GM21737 (cell line): ENCODE measurements at regions not wholly inside any gene's neighbourhood (a gene's known extent, or its start where the extent isn't known, plus 50 kb on each side); places are given as distances from the start of the nearest gene placed in this dataset.

Experiments
- ATAC-seq: cut with Tn5 transposase; IDR thresholded peaks from one replicate; pipeline ENCODE4 v1.9.1; 2021; ENCODE audit warnings: mild to moderate bottlenecking, moderate library complexity; ENCODE audit not compliant: unreplicated experiment

DNA sequence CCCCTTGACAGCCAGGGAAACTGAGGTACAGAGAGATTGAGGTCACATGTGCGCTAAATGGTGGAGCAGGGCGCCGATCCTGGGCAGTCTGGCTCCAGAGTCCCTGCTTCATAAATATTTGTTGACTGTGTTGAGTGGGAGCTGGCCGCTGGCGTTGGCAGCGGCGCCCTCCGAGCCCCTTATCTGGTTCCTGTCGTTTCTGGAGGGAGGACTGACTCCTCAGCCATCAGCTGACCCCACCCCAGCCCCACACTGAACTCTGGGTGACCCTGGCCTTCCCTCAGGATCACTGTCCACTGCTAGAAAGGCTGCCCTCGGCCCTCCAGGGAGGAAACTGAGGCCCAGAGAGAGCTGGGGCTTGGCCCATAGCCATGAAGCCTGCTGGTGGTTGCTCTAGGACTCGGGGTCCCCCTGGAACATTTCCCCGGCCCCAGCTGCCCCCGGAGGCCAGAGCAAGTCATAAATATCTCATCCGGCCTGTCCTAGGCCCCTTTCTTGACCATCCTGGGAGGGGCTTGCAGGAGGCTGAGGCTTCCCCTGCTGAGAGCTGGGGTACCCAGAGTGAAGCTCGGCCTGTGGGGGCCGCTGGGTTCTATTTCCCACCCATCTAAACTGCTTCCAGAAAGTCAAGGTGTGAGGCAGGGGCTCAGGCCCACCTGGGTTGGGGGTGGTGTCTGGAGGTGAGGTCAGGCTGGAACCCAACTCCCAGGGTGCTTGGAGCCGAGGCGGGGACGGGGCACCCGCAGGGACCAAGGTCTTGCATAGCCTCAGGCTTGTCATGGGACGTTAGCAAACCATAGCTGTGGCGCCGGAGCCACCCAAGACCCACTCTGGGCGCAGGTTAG is 51.7 kb upstream of the GSE1 start:
- ATAC-seq: no peak

DNA sequence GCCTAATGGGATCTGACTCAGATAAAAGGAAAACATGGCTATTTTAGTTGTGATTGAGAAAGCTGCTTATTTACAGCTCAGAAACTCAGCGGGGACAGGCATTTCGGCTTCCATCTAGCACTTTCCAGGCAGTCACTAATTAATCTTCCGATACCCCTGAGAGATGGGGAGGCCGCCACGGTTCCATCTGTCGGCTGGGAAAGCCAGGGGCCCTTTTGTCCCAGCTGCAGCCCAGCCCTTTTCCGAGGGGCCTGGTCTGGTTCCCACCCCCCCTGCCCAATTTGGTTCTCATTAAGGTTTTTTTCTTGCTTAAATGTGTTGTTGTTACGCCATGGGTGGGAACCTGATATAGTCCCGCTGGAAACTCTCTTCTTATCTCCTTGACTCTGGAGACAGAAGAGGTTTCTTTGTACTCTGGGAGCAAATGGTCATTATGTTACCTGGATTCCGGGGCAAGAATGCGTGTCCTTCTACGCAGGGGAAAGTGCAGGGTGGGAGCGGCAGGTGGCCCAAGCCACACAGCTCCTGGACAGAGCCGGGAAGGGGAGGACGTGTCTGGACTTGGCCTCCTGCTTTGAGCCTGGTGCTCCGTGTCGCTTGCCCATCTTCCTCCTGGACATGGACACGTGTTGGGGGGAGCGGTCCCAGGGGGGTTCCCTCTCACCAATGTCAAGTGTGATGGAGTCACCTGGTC is 50.9 kb upstream of the GSE1 start:
- no peak for ATAC-seq

DNA sequence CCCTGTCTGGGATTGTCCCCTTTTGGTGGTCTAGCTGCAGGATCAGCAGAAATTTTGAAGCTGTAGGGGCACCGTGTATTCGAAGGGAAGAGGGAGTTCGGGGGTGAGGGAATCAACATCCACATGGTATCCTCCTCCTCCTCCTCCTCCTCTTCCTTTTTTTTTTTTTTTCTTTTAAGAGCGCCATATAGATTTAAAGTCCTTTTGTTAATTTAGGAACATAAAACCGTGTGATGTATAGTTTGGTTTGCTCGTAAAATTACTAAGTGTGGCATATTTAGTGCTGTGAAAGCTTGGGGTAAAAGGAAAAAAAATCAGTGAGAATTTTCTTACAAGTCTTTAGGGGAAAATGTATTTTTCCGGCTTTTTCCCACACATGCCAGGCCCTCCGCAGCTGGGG is 50.1 kb upstream of the GSE1 start:
- ATAC-seq: no peak
